ENCODE measurements at regions not wholly inside any gene's neighbourhood (a gene's known extent, or its start where the extent isn't known, plus 50 kb on each side); places are given as distances from the start of the nearest gene placed in this dataset.

- no peak for DNase-seq
These were observed 445.4 kb downstream of the GATA3 start for GRCh38 chr10:8499752-8500390.

GRCh38 chr10:8502573-8502972 is 448.1 kb downstream of the GATA3 start:
- no peak for DNase-seq

GRCh38 chr10:8504499-8504898 is 450.0 kb downstream of the GATA3 start:
- DNase-seq = no peak

GRCh38 chr10:8507156-8507555 is 452.7 kb downstream of the GATA3 start:
- DNase-seq = no peak

- no peak for DNase-seq
These were observed 454.4 kb downstream of the GATA3 start for GRCh38 chr10:8508882-8509281.

GRCh38 chr10:8510471-8510870 is 456.0 kb downstream of the GATA3 start:
- no peak for DNase-seq

- no peak for DNase-seq
These were observed 456.5 kb downstream of the GATA3 start for GRCh38 chr10:8511026-8511425.

GRCh38 chr10:8513155-8514147 is 459.0 kb downstream of the GATA3 start:
- DNase-seq = no peak

GRCh38 chr10:8520382-8520781 is 465.9 kb downstream of the GATA3 start:
- no peak for DNase-seq

- DNase-seq = no peak
These were observed 473.3 kb downstream of the GATA3 start for GRCh38 chr10:8527773-8528172.

- DNase-seq = no peak
These were observed 476.6 kb downstream of the GATA3 start for GRCh38 chr10:8531116-8531515.

GRCh38 chr10:8532647-8533046 is 478.2 kb downstream of the GATA3 start:
- DNase-seq = no peak

- DNase-seq = no peak
These were observed 479.0 kb downstream of the GATA3 start for GRCh38 chr10:8533462-8533861.

- DNase-seq = no peak
These were observed 479.6 kb downstream of the GATA3 start for GRCh38 chr10:8534096-8534495.

- DNase-seq = no peak
These were observed 480.4 kb downstream of the GATA3 start for GRCh38 chr10:8534891-8535290.

- no peak for DNase-seq
These were observed 484.6 kb downstream of the GATA3 start for GRCh38 chr10:8539056-8539455.

- DNase-seq = no peak
These were observed 489.0 kb downstream of the GATA3 start for GRCh38 chr10:8543361-8544056.

- DNase-seq = no peak
These were observed 489.5 kb downstream of the GATA3 start for GRCh38 chr10:8544057-8544380.

- no peak for DNase-seq
These were observed 490.0 kb downstream of the GATA3 start for GRCh38 chr10:8544500-8544899.

GRCh38 chr10:8554574-8554973 is 500.1 kb downstream of the GATA3 start:
- no peak for DNase-seq

- DNase-seq = no peak
These were observed 501.8 kb downstream of the GATA3 start for GRCh38 chr10:8556321-8556720.

GRCh38 chr10:8563478-8563877 is 509.0 kb downstream of the GATA3 start:
- no peak for DNase-seq

- no peak for DNase-seq
These were observed 512.2 kb downstream of the GATA3 start for GRCh38 chr10:8566737-8567136.

- no peak for DNase-seq
These were observed 513.9 kb downstream of the GATA3 start for GRCh38 chr10:8568401-8568800.
